ENCODE measurements at regions not wholly inside any gene's neighbourhood (a gene's known extent, or its start where the extent isn't known, plus 50 kb on each side); places are given as distances from the start of the nearest gene placed in this dataset.
"Not testable (repeated sequence)": the region's sequence is repeated elsewhere in the genome, so short reads cannot be mapped to it uniquely, and the experiment has no call there.

DNA sequence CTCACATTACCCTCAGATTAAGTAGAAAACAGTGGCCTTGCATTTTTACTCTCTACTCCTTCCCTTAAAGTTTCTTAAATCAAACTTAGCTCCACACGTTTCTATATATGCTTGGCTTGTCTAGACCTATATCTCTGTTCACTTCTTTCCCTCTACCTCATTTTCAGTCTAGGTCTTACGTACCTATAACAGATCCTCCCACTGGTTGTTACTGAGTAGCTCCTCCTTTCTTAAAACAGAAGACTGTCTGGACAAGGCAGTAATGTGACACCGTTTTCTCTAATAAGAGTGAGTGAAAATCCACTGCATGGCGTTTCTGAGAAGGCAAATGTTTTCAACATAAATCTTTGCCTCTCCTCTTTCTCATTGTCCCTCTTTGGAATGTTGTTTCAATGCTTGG, 211.7 kb upstream of the POGK start:
- H3K9me3 Mint-ChIP-seq, result peaks cover 0 to 1% (median 0%) of the 10 kb centered on the region in 5 donors
- DNase-seq, result no peak
- no peak overlapping the region for H3K27ac Mint-ChIP-seq
- Histone ChIP-seq H3K9me3 (ENCODE audit: low read length) (no peaks in the 10 kb centered on the region), H3K4me3 (ENCODE audit: low read length) (no peak overlapping the region), H3K27me3 (ENCODE audit: insufficient read depth, low read length, poor library complexity, severe bottlenecking) (no peaks in the 10 kb centered on the region), H3K4me1 (ENCODE audit: insufficient read depth, low read length) (no peaks in the 10 kb centered on the region), H3K27ac (ENCODE audit: low read depth, low read length) (no peak overlapping the region), H3K36me3 (ENCODE audit: insufficient read depth, low read length) (no peaks in the 10 kb centered on the region)
- no peaks in the 10 kb centered on the region for H3K36me3 Mint-ChIP-seq
- no peaks in the 10 kb centered on the region for H3K4me1 Mint-ChIP-seq
- peaks cover 0 to 9% of the 10 kb centered on the region in 2 donors for H3K27me3 Mint-ChIP-seq
- ChIA-PET POLR2A (no interaction called here), CTCF (no interaction called here)
- H3K4me3 Mint-ChIP-seq, result no peak overlapping the region

DNA sequence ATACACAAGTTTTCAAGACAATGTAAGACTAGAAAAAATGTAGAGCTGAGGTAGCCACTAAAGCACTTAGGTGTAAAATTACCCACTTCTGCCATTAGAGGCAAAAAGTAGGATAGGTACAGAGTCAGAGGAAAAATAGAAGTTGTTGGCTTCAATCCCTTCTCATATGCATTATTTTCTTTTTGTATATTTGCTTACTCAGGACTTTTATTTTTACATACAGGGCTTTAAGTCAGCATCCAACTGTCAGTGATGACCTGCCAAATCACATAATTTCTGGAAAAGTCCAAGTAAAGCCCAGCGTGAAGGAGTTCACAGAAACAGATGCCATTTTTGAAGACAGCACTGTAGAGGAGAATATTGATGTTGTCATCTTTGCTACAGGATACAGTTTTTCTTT, 211.0 kb upstream of the POGK start:
- H3K27me3 Mint-ChIP-seq, result peaks cover 0 to 8% of the 10 kb centered on the region in 2 donors
- H3K27me3 ChIP-seq (ENCODE audit: insufficient read depth, low read length, poor library complexity, severe bottlenecking), result no peaks in the 10 kb centered on the region
- H3K36me3 Mint-ChIP-seq, result no peaks in the 10 kb centered on the region
- H3K4me1 Mint-ChIP-seq, result no peaks in the 10 kb centered on the region
- no peak overlapping the region for H3K27ac ChIP-seq (ENCODE audit: low read depth, low read length)
- CTCF ChIA-PET, result no interaction called here
- peak overlapping the region in 1 of 7 donors; percentile 10 for H3K4me3 Mint-ChIP-seq
- no peak for DNase-seq
- no peak overlapping the region for H3K4me3 ChIP-seq (ENCODE audit: low read length)
- no peaks in the 10 kb centered on the region for H3K9me3 Mint-ChIP-seq
- H3K9me3 ChIP-seq (ENCODE audit: low read length), result no peaks in the 10 kb centered on the region
- no peaks in the 10 kb centered on the region for H3K4me1 ChIP-seq (ENCODE audit: insufficient read depth, low read length)
- no peaks in the 10 kb centered on the region for H3K36me3 ChIP-seq (ENCODE audit: insufficient read depth, low read length)
- POLR2A ChIA-PET, result no interaction called here
- no peak overlapping the region for H3K27ac Mint-ChIP-seq

DNA sequence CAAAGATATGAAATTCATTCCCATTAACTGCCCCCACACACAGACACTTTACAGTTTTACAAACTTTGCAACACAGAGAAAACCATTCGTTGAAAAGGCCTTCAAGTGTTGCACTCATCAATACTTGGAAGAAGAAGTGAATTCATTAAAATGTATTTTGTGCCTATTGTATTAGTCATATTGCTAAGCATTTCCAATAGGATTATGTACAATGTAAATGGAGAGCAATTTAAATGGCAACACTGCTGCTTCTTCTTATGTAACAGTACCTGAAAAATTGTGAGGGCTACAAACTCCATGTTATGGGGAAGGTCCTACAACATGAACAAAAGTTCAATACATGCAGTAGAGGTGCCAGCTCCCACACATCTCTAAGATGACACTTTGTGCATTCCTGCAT, 209.3 kb upstream of the POGK start:
- peaks cover under 1 to 8% of the 10 kb centered on the region in 2 donors for H3K27me3 Mint-ChIP-seq
- no peak overlapping the region for H3K4me3 Mint-ChIP-seq

DNA sequence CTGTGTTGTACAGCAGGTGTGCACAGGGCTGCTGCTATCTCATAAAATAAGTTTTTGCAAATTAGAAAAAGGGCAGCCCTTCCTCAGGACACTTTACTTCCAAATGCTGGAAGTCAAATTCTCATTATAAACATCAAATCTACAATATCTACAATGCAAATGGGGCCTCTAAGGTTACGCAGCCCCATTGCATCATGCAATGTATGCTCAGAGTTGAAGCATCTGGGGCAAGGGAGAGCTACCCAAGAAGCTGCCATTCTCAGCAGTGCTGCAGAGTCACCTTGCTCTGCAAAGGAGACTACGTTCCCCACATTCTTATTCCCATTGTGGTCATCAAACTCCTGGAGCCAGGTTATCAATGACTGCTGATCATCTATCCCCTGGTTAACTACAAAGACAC, 208.9 kb upstream of the POGK start:
- CTCF ChIA-PET, result no interaction called here
- POLR2A ChIA-PET, result no interaction called here
- no peak for DNase-seq
- Histone ChIP-seq H3K36me3 (ENCODE audit: insufficient read depth, low read length) (no peaks in the 10 kb centered on the region), H3K9me3 (ENCODE audit: low read length) (no peaks in the 10 kb centered on the region), H3K27me3 (ENCODE audit: insufficient read depth, low read length, poor library complexity, severe bottlenecking) (no peaks in the 10 kb centered on the region), H3K4me1 (ENCODE audit: insufficient read depth, low read length) (no peaks in the 10 kb centered on the region), H3K4me3 (ENCODE audit: low read length) (no peak overlapping the region), H3K27ac (ENCODE audit: low read depth, low read length) (no peak overlapping the region)
- Mint-ChIP-seq H3K4me1 (no peaks in the 10 kb centered on the region), H3K9me3 (no peaks in the 10 kb centered on the region), H3K27me3 (peaks cover 2 to 11% of the 10 kb centered on the region in 2 donors), H3K36me3 (no peaks in the 10 kb centered on the region), H3K4me3 (no peak overlapping the region), H3K27ac (no peak overlapping the region)

More for the DNA sequence above, 209.3 kb upstream of the POGK start:
- Histone ChIP-seq H3K4me3 (ENCODE audit: low read length) (no peak overlapping the region), H3K27ac (ENCODE audit: low read depth, low read length) (no peak overlapping the region), H3K36me3 (ENCODE audit: insufficient read depth, low read length) (no peaks in the 10 kb centered on the region), H3K4me1 (ENCODE audit: insufficient read depth, low read length) (no peaks in the 10 kb centered on the region), H3K9me3 (ENCODE audit: low read length) (no peaks in the 10 kb centered on the region), H3K27me3 (ENCODE audit: insufficient read depth, low read length, poor library complexity, severe bottlenecking) (no peaks in the 10 kb centered on the region)
- Mint-ChIP-seq H3K4me1 (no peaks in the 10 kb centered on the region), H3K36me3 (no peaks in the 10 kb centered on the region), H3K27ac (no peak overlapping the region), H3K9me3 (no peaks in the 10 kb centered on the region)
- CTCF ChIA-PET, result no interaction called here
- DNase-seq, result no peak
- POLR2A ChIA-PET, result no interaction called here

DNA sequence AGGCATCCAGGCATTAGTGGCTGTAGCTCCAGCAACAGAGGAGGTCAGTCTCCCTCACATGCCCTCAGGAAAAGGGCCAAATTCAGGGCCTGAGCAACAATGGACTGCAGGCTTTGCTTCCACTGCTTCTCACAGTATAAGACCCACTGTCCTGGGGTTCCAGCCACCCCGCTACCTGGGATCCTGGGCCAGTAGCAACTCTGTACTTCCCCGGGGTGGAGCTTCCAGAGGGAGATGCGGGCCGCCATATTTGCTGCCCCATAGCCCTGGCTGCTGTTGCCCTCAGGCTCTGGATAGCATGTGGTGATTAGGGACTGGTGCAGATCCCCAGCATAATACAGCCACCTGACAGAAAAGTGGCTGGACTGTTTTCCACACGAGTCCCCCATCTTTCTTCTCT, 201.1 kb upstream of the POGK start:
- POLR2A ChIA-PET, result no interaction called here
- H3K9me3 Mint-ChIP-seq, result peaks cover 0 to 5% (median 2%) of the 10 kb centered on the region in 5 donors

DNA sequence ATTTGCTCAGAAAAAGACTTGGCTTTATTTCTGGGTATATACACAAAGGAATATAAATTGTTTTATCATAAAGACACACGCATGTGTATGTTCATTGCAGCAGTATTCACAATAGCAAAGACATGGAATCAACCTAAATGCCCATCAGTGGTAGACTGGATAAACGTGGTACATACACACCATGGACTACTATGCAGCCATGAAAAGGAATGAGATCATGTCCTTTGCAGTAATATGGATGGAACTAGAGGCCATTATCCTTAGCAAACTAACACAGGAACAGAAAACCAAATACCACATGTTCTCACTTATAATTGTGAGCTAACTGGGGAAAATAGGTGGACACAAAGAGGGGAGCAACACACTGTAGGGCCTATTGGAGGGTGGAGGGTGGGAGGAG, 182.0 kb upstream of the POGK start:
- H3K4me3 Mint-ChIP-seq; DNase-seq; H3K27me3 Mint-ChIP-seq; H3K9me3 Mint-ChIP-seq; H3K27ac ChIP-seq (ENCODE audit: low read depth, low read length); H3K36me3 Mint-ChIP-seq; H3K4me1 ChIP-seq (ENCODE audit: insufficient read depth, low read length); POLR2A ChIA-PET; H3K36me3 ChIP-seq (ENCODE audit: insufficient read depth, low read length); H3K4me3 ChIP-seq (ENCODE audit: low read length); H3K9me3 ChIP-seq (ENCODE audit: low read length); H3K4me1 Mint-ChIP-seq; CTCF ChIA-PET; H3K27me3 ChIP-seq (ENCODE audit: insufficient read depth, low read length, poor library complexity, severe bottlenecking); H3K27ac Mint-ChIP-seq: not testable (repeated sequence)

More for the DNA sequence above, 201.1 kb upstream of the POGK start:
- H3K4me3 ChIP-seq (ENCODE audit: low read length), result no peak overlapping the region
- no peak overlapping the region for H3K4me3 Mint-ChIP-seq
- H3K27me3 ChIP-seq (ENCODE audit: insufficient read depth, low read length, poor library complexity, severe bottlenecking), result no peaks in the 10 kb centered on the region
- H3K27ac Mint-ChIP-seq, result no peak overlapping the region
- H3K36me3 ChIP-seq (ENCODE audit: insufficient read depth, low read length), result no peaks in the 10 kb centered on the region
- peaks cover 12 to 34% of the 10 kb centered on the region in 2 donors for H3K27me3 Mint-ChIP-seq
- no peak overlapping the region for H3K27ac ChIP-seq (ENCODE audit: low read depth, low read length)
- no peak for DNase-seq
- H3K9me3 ChIP-seq (ENCODE audit: low read length), result no peaks in the 10 kb centered on the region
- H3K4me1 ChIP-seq (ENCODE audit: insufficient read depth, low read length), result no peaks in the 10 kb centered on the region
- H3K4me1 Mint-ChIP-seq, result no peaks in the 10 kb centered on the region
- no peaks in the 10 kb centered on the region for H3K36me3 Mint-ChIP-seq
- CTCF ChIA-PET, result no interaction called here

DNA sequence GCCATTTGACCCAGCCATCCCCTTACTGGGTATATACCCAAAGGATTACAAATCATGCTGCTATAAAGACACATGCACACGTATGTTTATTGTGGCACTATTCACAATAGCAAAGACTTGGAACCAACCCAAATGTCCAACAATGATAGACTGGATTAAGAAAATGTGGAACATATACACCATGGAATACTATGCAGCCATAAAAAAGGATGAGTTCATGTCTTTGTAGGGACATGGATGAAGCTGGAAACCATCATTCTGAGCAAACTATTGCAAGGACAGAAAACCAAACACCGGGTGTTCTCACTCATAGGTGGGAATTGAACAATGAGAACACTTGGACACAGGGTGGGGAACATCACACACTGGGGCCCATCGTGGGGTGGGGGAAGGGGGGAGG, 172.5 kb upstream of the POGK start:
- POLR2A ChIA-PET; H3K36me3 Mint-ChIP-seq; H3K4me1 ChIP-seq (ENCODE audit: insufficient read depth, low read length); DNase-seq; H3K27me3 ChIP-seq (ENCODE audit: insufficient read depth, low read length, poor library complexity, severe bottlenecking); H3K27ac Mint-ChIP-seq; H3K4me3 Mint-ChIP-seq; H3K27ac ChIP-seq (ENCODE audit: low read depth, low read length); H3K9me3 Mint-ChIP-seq; H3K4me3 ChIP-seq (ENCODE audit: low read length); H3K4me1 Mint-ChIP-seq; H3K36me3 ChIP-seq (ENCODE audit: insufficient read depth, low read length); CTCF ChIA-PET; H3K9me3 ChIP-seq (ENCODE audit: low read length): not testable (repeated sequence)
- peaks cover 8 to 11% of the 10 kb centered on the region in 2 donors for H3K27me3 Mint-ChIP-seq

DNA sequence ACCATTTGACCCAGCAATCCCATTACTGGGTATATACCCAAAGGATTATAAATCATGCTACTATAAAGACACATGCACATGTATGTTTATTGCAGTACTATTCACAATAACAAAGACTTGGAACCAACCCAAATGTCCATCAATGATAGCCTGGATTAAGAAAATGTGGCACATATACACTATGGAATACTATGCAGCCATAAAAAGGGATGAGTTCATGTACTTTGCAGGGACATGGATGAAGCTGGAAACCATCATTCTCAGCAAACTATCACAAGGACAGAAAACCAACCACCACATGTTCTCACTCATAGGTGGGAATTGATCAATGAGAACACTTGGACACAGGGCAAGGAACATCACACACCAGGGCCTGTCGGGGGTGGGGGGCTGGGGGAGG, 171.7 kb upstream of the POGK start:
- H3K4me1 ChIP-seq (ENCODE audit: insufficient read depth, low read length); H3K36me3 Mint-ChIP-seq; H3K27ac ChIP-seq (ENCODE audit: low read depth, low read length); H3K27me3 ChIP-seq (ENCODE audit: insufficient read depth, low read length, poor library complexity, severe bottlenecking); CTCF ChIA-PET; H3K4me1 Mint-ChIP-seq; H3K27me3 Mint-ChIP-seq; H3K36me3 ChIP-seq (ENCODE audit: insufficient read depth, low read length); H3K27ac Mint-ChIP-seq; H3K4me3 Mint-ChIP-seq; H3K4me3 ChIP-seq (ENCODE audit: low read length); H3K9me3 ChIP-seq (ENCODE audit: low read length); DNase-seq; H3K9me3 Mint-ChIP-seq; POLR2A ChIA-PET: not testable (repeated sequence)

DNA sequence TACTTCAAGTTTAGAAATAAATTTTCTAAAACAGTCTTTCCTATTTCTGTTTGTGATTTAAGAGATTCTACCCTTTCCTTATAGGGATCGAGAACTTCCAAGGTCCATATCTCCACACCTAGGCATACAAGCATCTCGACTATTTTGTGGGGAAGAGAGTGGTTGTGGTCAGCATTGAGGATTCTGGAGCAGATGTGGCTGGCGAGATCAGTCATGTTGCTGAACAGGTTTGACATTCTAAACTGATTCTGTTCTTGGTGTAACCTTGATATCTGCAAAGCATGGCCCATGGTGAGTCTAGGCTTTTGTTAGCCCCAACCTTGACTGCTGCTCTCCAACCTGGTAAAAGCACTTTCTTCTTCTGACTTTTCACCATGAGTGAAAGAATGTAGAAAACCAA, 167.6 kb upstream of the POGK start:
- Histone ChIP-seq H3K4me1 (ENCODE audit: insufficient read depth, low read length) (peaks cover 7% of the 10 kb centered on the region), H3K27me3 (ENCODE audit: insufficient read depth, low read length, poor library complexity, severe bottlenecking) (no peaks in the 10 kb centered on the region), H3K4me3 (ENCODE audit: low read length) (no peak overlapping the region), H3K9me3 (ENCODE audit: low read length) (no peaks in the 10 kb centered on the region), H3K27ac (ENCODE audit: low read depth, low read length) (no peak overlapping the region), H3K36me3 (ENCODE audit: insufficient read depth, low read length) (no peaks in the 10 kb centered on the region)
- Mint-ChIP-seq H3K27ac (no peak overlapping the region), H3K27me3 (peaks cover 6 to 8% of the 10 kb centered on the region in 2 donors), H3K9me3 (peaks cover 0 to 5% (median 3%) of the 10 kb centered on the region in 5 donors), H3K4me1 (peaks cover 6 to 15% (median 12%) of the 10 kb centered on the region in 3 donors), H3K36me3 (no peaks in the 10 kb centered on the region), H3K4me3 (no peak overlapping the region)
- ChIA-PET CTCF (no interaction called here), POLR2A (no interaction called here)
- no peak for DNase-seq

Data from CD8-positive, alpha-beta memory T cell (primary cell).